OCI-M2 (cell line): ENCODE measurements at regions not wholly inside any gene's neighbourhood (a gene's known extent, or its start where the extent isn't known, plus 50 kb on each side); places are given as distances from the start of the nearest gene placed in this dataset.
"Not testable (repeated sequence)": the region's sequence is repeated elsewhere in the genome, so short reads cannot be mapped to it uniquely, and the experiment has no call there.

Experiments used
- DNase-seq: peaks from one replicate; lab custom pipeline; 2025; ENCODE audit not compliant: unreplicated experiment; lab: John Stamatoyannopoulos, UW

- DNase-seq, result no peak
These were observed 154.6 kb downstream of the MTX2 start for GRCh38 chr2:176423819-176424218.

DNA sequence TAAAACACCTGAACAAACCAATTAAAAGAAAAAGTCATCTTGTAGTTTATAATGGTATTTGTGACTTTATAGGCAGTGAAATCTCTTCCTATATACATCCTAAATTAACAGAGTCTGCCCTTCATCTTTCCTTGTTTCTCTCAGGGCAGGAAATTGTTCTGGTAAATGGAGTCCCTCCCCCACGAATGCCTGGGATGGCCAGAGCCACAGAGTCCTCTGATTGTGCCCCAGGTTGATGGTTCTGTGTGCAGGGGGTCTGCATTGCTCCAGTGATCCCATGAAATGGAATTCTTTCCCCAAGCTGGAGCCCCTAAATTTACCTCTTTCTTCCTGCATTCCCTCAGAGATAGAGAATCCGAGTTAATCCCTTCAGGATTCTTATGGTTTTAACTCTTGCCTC is 155.5 kb downstream of the MTX2 start:
- DNase-seq, result no peak

GRCh38 chr2:176427549-176427948 is 158.3 kb downstream of the MTX2 start:
- no peak for DNase-seq

GRCh38 chr2:176428944-176429469 is 159.8 kb downstream of the MTX2 start:
- DNase-seq, result not testable (repeated sequence)

GRCh38 chr2:176432434-176432833 is 163.2 kb downstream of the MTX2 start:
- no peak for DNase-seq

- DNase-seq, result no peak
These were observed 166.5 kb downstream of the MTX2 start for GRCh38 chr2:176435729-176436128.

- no peak for DNase-seq
These were observed 174.7 kb downstream of the MTX2 start for GRCh38 chr2:176443946-176444345.

DNA sequence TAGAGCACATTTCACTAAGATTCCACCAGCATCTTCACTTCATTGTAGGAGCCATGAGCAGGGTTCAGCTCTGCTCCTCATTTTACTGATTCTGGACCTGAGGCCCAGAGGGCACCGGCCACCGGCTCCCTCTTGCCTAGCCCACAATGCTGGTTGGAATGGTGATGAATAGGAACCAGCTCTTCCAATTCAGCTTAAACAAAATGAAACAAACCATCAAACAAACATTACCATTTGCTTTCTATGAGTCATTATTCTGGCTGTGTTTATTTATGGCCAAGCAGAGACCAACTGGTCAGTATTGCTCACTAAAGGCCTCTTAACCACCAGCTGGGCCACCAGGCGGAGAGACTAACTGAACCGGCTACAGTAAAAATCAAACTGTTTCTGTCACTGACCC is 176.7 kb downstream of the MTX2 start:
- DNase-seq, result no peak

DNA sequence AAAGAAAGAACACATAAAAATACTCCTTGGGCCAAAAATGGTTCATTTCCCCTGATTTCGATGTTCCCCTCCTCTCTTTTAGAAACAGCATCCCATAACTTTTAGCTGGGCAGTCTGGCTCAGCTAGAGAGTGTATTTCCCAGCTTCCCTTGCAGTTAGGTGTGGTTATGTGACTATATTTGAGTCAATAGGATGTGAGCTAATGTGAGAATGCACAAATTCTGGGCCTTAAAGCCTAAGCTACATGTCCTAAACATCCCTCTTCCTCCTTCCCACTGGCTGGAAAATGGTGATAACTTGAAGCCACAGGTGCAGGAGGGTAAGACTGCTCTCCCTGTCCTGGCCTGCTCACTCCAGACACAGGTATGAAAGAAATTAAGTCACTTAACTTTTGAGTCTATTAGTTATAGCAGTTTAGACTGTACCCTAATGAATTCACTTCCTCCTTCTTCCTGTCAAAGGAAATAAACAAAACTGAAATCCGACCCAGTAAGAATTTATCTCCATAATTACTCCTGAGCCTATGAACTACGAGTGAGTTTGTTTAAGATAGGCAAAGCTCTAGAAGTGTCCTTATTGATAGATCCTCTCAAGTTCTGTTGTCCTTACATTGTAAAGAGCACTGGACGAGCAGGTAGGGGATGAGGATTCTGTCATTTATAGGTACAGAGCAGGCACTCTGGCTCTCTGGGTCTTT is 177.6 kb downstream of the MTX2 start:
- DNase-seq, result no peak

DNA sequence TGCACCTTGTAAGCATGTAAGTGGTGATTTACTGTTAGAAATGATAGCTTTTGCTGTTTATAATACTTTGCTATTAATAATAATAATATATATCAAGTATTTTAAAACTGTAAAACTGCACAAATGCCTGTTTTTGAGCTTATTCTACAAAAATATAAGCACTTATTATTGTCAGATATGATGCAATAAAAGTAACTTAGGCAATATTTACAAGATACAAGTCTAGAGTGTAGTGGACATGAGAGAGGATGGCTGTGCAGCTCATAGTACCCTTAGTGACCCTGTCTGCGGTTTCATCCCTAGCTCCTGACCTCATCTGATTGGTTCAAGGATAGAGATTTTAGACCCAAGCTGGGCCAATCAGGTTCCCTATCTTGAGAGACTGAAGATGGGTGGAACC is 178.4 kb downstream of the MTX2 start:
- no peak for DNase-seq

GRCh38 chr2:176449852-176450251 is 180.6 kb downstream of the MTX2 start:
- no peak for DNase-seq

DNA sequence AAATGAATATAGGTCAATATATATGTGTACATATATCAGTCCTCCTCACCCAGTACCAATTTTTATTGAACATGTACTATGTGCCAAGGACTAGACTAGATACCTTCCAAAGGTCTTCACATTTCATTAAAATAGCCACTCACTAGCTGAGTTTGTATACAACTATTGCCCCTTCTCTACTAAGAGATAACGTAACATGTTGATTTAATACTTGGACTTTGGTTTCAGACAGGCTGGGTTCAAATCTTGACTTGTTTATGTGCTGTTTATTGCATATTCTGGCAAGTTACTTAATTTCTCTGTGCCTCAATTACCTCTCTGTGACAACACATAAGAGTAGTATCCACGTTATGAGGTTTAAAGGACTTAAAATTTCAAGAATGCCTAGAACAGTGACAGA is 184.5 kb downstream of the MTX2 start:
- no peak for DNase-seq

DNA sequence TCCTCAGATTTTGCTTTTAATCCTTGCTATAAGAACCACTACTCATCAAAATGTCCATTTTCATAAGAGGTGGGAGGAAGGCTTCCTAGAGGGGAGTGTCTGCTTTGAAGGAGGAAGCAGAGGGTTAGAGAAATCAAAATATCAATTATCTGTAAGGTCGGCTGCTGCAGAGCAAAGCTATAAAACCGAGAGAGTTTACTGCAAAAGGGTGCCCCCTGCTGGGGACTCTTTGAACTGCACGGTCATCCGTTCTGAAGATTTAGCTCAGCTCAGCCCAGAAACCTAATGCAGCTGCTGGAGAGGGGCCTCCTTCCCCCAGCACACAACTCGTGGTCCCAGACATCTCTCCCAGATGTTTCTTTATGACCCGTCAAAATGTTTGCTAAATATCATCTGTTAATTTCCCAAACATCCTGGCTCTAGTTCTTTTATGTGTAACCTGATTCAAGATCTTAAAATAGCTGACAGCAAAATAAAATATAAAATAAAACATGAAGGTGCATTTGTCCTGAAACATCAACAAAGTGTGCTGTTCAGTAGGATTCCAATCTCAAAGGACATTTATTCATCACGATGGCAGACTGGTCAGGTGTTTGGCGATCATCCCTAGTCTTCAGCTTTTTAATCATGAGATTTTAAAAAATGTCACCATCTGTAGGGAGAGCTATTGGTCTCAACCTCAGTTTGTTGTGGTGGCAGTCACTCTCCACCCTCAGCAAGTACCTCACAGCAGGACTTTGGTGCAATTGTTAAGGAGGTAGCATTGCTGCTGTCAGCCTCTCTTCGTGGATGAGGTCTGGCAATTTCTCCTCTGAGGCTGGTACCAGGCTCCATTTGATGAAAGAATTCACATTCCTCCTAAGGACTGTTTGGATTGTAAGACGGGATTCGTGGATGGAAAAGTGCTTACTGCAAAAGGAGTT is 185.9 kb downstream of the MTX2 start:
- peak; percentile 83 for DNase-seq

DNA sequence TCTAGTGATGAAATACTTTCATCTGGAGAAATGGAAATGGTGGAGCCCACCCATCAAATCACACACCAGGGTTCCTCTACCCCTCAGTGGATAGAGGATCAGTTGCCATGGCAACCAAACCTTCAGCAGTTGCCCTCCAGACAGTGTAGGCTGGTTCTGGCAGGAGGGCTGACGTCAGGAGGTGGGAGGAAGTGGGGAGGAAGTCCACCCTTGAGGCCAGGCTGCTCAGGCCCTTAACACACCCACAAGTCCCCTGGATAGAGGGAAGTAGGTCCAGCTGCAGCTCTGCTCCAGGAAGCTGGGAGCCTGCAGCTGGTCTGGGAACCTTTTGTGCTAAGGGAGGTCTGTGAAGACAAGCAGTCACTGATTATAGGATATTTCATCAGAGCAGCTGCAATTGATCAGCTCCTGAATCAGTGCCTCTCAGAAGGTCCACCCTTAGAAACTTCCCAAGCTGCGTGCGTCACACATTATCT is 186.6 kb downstream of the MTX2 start:
- DNase-seq, result no peak

GRCh38 chr2:176457481-176457880 is 188.2 kb downstream of the MTX2 start:
- no peak for DNase-seq

DNA sequence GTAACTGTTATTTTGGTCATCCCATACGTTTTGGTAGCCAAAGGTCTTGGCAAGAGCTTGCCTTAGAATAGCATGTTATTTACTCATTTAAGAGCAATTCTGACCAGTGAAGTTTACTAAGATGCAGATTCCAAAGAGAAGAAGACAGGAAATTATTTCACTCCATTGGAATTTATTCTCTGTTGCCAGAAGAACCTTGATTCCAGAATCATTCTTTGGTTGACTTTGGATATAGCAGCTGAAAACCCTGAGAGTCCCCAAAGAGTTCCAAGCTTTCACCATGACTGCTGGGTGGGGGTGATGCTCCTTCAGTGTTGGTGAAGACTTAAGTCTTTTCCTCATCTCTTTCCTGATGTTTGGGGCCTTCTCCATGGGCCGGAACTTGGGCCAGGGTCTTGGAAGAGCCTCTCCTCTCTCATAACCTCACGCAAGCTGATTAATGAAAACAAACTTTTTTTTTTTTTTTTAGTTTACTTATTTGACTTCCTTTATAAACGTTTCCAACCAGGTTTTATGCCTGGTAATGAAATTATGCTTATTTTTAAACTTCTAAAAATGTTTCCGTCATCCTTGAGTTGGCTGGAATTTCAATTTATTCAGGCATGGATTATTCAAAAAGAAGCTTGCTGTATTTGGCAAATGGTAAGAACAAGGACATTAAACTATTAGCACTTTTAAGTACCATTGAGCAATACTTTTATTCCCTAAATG is 192.0 kb downstream of the MTX2 start:
- no peak for DNase-seq

- DNase-seq, result no peak
These were observed 192.8 kb downstream of the MTX2 start for GRCh38 chr2:176461809-176462670.

DNA sequence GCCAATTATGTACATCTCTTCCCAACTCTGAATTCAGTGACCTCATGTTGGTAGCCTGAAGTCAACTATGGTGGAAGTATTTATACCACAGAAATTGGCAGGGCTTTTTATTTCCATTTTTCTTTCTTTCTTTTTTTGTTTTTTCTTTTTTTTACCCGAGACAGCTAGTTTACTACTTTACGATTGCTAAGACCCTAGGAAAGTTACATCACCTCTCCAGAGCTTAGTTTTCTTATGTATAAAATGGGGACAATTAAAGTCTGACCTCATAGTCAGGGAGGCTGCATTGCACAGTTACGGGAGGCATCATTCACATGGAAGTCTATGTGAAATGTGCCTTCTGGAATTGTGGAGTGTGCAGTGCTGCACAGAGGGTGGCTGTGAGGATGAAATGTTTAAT is 194.3 kb downstream of the MTX2 start:
- DNase-seq, result no peak

DNA sequence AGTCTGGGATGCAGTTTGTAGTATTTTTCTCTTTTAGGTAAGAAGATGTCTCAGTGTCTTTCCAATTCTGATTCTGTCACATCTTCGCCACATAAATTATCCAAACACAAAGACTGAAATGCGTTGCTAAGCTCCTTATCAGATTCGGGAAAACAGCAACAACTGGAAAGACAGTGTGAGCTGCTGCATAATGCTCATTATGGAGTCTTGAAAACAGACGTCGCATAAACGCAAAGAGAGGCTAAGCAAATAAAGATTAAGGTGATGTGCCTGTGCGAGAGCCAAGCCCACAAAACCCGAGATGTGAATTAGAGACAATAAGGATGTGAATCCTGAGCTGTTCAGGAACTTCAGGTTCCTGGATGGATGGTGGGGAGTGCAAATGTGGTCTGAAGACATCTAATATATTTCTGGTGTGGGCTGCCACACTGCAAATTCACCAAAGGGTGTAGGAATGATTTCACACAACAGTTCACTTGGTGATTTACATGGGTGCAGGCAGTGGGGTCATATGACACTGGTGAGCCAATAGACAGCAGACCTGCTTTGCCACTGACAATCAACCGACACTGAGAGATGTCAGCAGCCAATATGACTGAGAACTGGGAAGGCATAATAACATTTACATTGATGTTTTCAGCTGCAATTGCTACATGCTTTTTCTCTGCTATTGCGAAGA is 195.8 kb downstream of the MTX2 start:
- no peak for DNase-seq

DNA sequence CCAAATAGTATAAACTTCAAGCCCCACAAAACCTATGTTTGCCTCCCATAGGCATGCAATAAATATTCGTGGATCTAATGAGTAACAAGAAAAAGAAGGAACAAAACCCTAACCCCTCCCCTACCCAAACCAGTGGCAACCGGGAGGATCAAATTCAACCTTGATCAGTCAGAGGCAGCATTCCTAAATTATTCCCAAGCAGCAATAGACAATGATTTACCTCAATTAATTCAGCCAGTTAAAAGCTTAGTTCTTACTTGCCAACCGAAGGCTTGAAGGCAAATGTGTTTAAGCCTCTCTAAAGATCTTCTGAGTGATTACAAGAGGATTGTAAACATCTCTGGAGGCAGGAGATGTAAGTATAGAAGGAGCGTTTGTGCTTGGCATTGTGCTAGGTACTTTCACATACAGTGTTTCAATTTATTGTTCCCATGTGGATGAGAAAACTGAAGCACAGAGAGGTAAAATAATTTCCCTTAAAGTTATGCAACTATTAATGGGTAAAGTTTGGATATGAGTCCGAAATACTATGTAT is 197.7 kb downstream of the MTX2 start:
- no peak for DNase-seq
